HEK293 (cell line): ENCODE measurements at regions not wholly inside any gene's neighbourhood (a gene's known extent, or its start where the extent isn't known, plus 50 kb on each side); places are given as distances from the start of the nearest gene placed in this dataset.

Experiments
- CTCF ChIA-PET: fragments of 350-600 bp; formaldehyde crosslinking; extraction: SDS; loops from one replicate; lab custom pipeline; 2021; ENCODE audit warnings: antibody characterized with exemption; lab: Yijun Ruan, JAX
- POLR2A ChIA-PET: fragments of 300-600 bp; formaldehyde crosslinking; extraction: SDS; loops from one replicate; lab custom pipeline; 2020; ENCODE audit warnings: antibody characterized with exemption, inconsistent platforms; lab: Yijun Ruan, JAX
- H3K27ac ChIP-seq: fragments of 200-500 bp; sonication (Bioruptor generic); 2 replicates; pipeline ENCODE4 v1.5.1; 2014; ENCODE audit warnings: low read depth, low read length, control low read depth, inconsistent platforms; ENCODE audit errors: extremely low read depth
- H3K36me3 ChIP-seq, 2 experiments: fragments of 200-500 bp in 1 of 2; sonication (Bioruptor generic) in 1 of 2; 1 replicate in 1 of 2; 2 replicates in 1 of 2; pipeline ENCODE4 v1.5.1; 2014 to 2017; ENCODE audit warnings: inconsistent platforms in 2 of 2, low read length in 2 of 2; ENCODE audit not compliant: control insufficient read depth in 2 of 2, insufficient read depth in 1 of 2
- H3K4me1 ChIP-seq: fragments of 200-500 bp; sonication (Bioruptor generic); 2 replicates; pipeline ENCODE4 v1.5.1; 2014; ENCODE audit warnings: mild to moderate bottlenecking, low read length, inconsistent platforms; ENCODE audit not compliant: control insufficient read depth, insufficient read depth
- H3K4me3 ChIP-seq: 2 replicates; pipeline ENCODE4 v1.5.1; 2011; ENCODE audit warnings: low read depth, mild to moderate bottlenecking, control low read depth, low read length, moderate library complexity
- H3K9me3 ChIP-seq: fragments of 200-500 bp; sonication (Bioruptor generic); 2 replicates; pipeline ENCODE4 v1.5.1; 2014; ENCODE audit warnings: low read depth, low read length, inconsistent platforms; ENCODE audit not compliant: control insufficient read depth, insufficient read depth
- BCL11A ChIP-seq: fragments of 450-650 bp; formaldehyde crosslinking; IDR thresholded peaks from 2 replicates; pipeline ENCODE4 v1.5.1; 2016; ENCODE audit warnings: low read depth, missing biosample characterization, missing genetic modification characterization
- CTCF ChIP-seq: fragments of 450-650 bp; formaldehyde crosslinking; IDR thresholded peaks from 2 replicates; pipeline ENCODE4 v1.5.1; 2016; ENCODE audit warnings: missing biosample characterization, missing genetic modification characterization
- MYNN ChIP-seq: fragments of 450-650 bp; formaldehyde crosslinking; IDR thresholded peaks from 2 replicates; pipeline ENCODE4 v1.5.1; 2016; ENCODE audit warnings: missing biosample characterization, missing genetic modification characterization, borderline replicate concordance
- PRDM10 ChIP-seq: fragments of 450-650 bp; formaldehyde crosslinking; IDR thresholded peaks from 2 replicates; pipeline ENCODE4 v1.5.1; 2016; ENCODE audit warnings: missing biosample characterization, missing genetic modification characterization
- PRDM6 ChIP-seq: fragments of 450-650 bp; formaldehyde crosslinking; IDR thresholded peaks from 2 replicates; pipeline ENCODE4 v1.5.1; 2017; ENCODE audit warnings: missing biosample characterization, missing genetic modification characterization
- SALL2 ChIP-seq: fragments of 450-650 bp; formaldehyde crosslinking; IDR thresholded peaks from 2 replicates; pipeline ENCODE4 v1.5.0; 2017; ENCODE audit warnings: missing biosample characterization, mild to moderate bottlenecking, missing genetic modification characterization, borderline replicate concordance
- ZBTB1 ChIP-seq: fragments of 450-650 bp; formaldehyde crosslinking; IDR thresholded peaks from 2 replicates; pipeline ENCODE4 v1.5.1; 2016; ENCODE audit warnings: missing biosample characterization, missing genetic modification characterization
- ZNF114 ChIP-seq: fragments of 450-650 bp; formaldehyde crosslinking; IDR thresholded peaks from 2 replicates; pipeline ENCODE4 v1.5.0; 2017; ENCODE audit warnings: missing biosample characterization, missing genetic modification characterization
- ZNF24 ChIP-seq: fragments of 450-650 bp; formaldehyde crosslinking; IDR thresholded peaks from 2 replicates; pipeline ENCODE4 v1.5.1; 2016; ENCODE audit warnings: missing biosample characterization, missing genetic modification characterization
- ZNF311 ChIP-seq: fragments of 450-650 bp; formaldehyde crosslinking; IDR thresholded peaks from 2 replicates; pipeline ENCODE4 v1.5.1; 2017; ENCODE audit warnings: missing biosample characterization, missing genetic modification characterization, borderline replicate concordance
- ZNF354C ChIP-seq: fragments of 450-650 bp; formaldehyde crosslinking; IDR thresholded peaks from 2 replicates; pipeline ENCODE4 v1.5.1; 2016; ENCODE audit warnings: missing biosample characterization, missing genetic modification characterization, low read depth, borderline replicate concordance
- ZNF404 ChIP-seq: fragments of 450-650 bp; formaldehyde crosslinking; IDR thresholded peaks from 2 replicates; pipeline ENCODE4 v1.5.1; 2017; ENCODE audit warnings: missing biosample characterization, missing genetic modification characterization
- ZNF48 ChIP-seq: fragments of 450-650 bp; formaldehyde crosslinking; IDR thresholded peaks from 2 replicates; pipeline ENCODE4 v1.5.1; 2016; ENCODE audit warnings: missing biosample characterization, missing genetic modification characterization
- ZNF501 ChIP-seq: fragments of 450-650 bp; formaldehyde crosslinking; IDR thresholded peaks from 2 replicates; pipeline ENCODE4 v1.5.1; 2016; ENCODE audit warnings: missing biosample characterization, missing genetic modification characterization
- ZNF561 ChIP-seq: fragments of 450-650 bp; IDR thresholded peaks from 2 replicates; pipeline ENCODE4 v1.5.1; 2018; ENCODE audit warnings: missing biosample characterization, missing genetic modification characterization, borderline replicate concordance
- ZNF610 ChIP-seq: fragments of 450-650 bp; formaldehyde crosslinking; IDR thresholded peaks from 2 replicates; pipeline ENCODE4 v1.5.1; 2016; ENCODE audit warnings: missing biosample characterization, missing genetic modification characterization, borderline replicate concordance
- ZNF654 ChIP-seq: fragments of 450-650 bp; formaldehyde crosslinking; IDR thresholded peaks from 2 replicates; pipeline ENCODE4 v1.5.1; 2016; ENCODE audit warnings: low read depth, missing biosample characterization, missing genetic modification characterization
- ZNF692 ChIP-seq: fragments of 450-650 bp; formaldehyde crosslinking; IDR thresholded peaks from 2 replicates; pipeline ENCODE4 v1.5.1; 2016; ENCODE audit warnings: missing biosample characterization, missing genetic modification characterization
- ZNF792 ChIP-seq: fragments of 450-650 bp; formaldehyde crosslinking; IDR thresholded peaks from 2 replicates; pipeline ENCODE4 v1.5.1; 2016; ENCODE audit warnings: missing biosample characterization, missing genetic modification characterization
- ZSCAN5A ChIP-seq: fragments of 450-650 bp; formaldehyde crosslinking; IDR thresholded peaks from 2 replicates; pipeline ENCODE4 v1.5.1; 2016; ENCODE audit warnings: missing biosample characterization, missing genetic modification characterization
- ZXDB ChIP-seq: fragments of 450-650 bp; formaldehyde crosslinking; IDR thresholded peaks from 2 replicates; pipeline ENCODE4 v1.5.1; 2016; ENCODE audit warnings: missing biosample characterization, missing genetic modification characterization

GRCh38 chr7:84817016-84817415, 369.8 kb downstream of the SEMA3D start:
- ChIA-PET POLR2A (no interaction called here), CTCF (no interaction called here)
- Histone ChIP-seq H3K4me1 (no peaks in the 10 kb centered on the region), H3K9me3 (no peaks in the 10 kb centered on the region), H3K4me3 (no peak overlapping the region), H3K36me3 (no peaks in the 10 kb centered on the region), H3K27ac (no peak overlapping the region)
- TF ChIP-seq ZNF114 (tag by site-specific recombination) (no peak), MYNN (no peak), ZNF692 (no peak), BCL11A (no peak)

- ChIA-PET POLR2A (no interaction called here), CTCF (no interaction called here)
- Histone ChIP-seq H3K4me3 (no peak overlapping the region), H3K27ac (no peak overlapping the region), H3K36me3 (no peaks in the 10 kb centered on the region), H3K4me1 (no peaks in the 10 kb centered on the region), H3K9me3 (no peaks in the 10 kb centered on the region)
- no peak for TF ChIP-seq ZNF501
- no peak for TF ChIP-seq ZNF311 (tag by site-specific recombination)
- no peak for TF ChIP-seq ZXDB (tag by site-specific recombination)
- TF ChIP-seq SALL2 (tag by site-specific recombination): no peak
- no peak for TF ChIP-seq ZNF404 (tag by site-specific recombination)
- no peak for TF ChIP-seq CTCF (tag by site-specific recombination)
- no peak for TF ChIP-seq BCL11A
- TF ChIP-seq ZNF354C: no peak
- TF ChIP-seq ZNF561 (tag by site-specific recombination): no peak
- no peak for TF ChIP-seq ZNF654 (tag by site-specific recombination)
Observed at GRCh38 chr7:84813376-84813775, 373.5 kb downstream of the SEMA3D start.

GRCh38 chr7:84812021-84812420, 374.8 kb downstream of the SEMA3D start:
- H3K36me3 ChIP-seq: no peaks in the 10 kb centered on the region
- no peak overlapping the region for H3K4me3 ChIP-seq
- ChIA-PET POLR2A (no interaction called here), CTCF (interaction anchor here (0.6 kb wide), 1 partner anchor 230 kb away, joined by 3 read pairs; no protein-coding TSS in a partner anchor)
- H3K9me3 ChIP-seq: no peaks in the 10 kb centered on the region
- H3K27ac ChIP-seq: no peak overlapping the region
- no peaks in the 10 kb centered on the region for H3K4me1 ChIP-seq
- TF ChIP-seq ZNF48: no peak
- TF ChIP-seq PRDM10 (tag by site-specific recombination): no peak
- no peak for TF ChIP-seq ZNF792 (tag by site-specific recombination)
- TF ChIP-seq PRDM6: no peak
- no peak for TF ChIP-seq ZSCAN5A (tag by site-specific recombination)
- TF ChIP-seq ZNF610 (tag by site-specific recombination): no peak
- no peak for TF ChIP-seq ZBTB1 (tag by site-specific recombination)
- no peak for TF ChIP-seq ZNF24 (tag by site-specific recombination)
